GM04503 (cell line): ENCODE measurements at regions not wholly inside any gene's neighbourhood (a gene's known extent, or its start where the extent isn't known, plus 50 kb on each side); places are given as distances from the start of the nearest gene placed in this dataset.
A peak's percentile ranks its signal among the peaks of the same experiment; 100 is the strongest.
"Not testable (repeated sequence)": the region's sequence is repeated elsewhere in the genome, so short reads cannot be mapped to it uniquely, and the experiment has no call there.

Experiments
- DNase-seq: peaks from one replicate; pipeline ENCODE4 v3.0.0-alpha.2; 2012; ENCODE audit warnings: low read depth

DNA sequence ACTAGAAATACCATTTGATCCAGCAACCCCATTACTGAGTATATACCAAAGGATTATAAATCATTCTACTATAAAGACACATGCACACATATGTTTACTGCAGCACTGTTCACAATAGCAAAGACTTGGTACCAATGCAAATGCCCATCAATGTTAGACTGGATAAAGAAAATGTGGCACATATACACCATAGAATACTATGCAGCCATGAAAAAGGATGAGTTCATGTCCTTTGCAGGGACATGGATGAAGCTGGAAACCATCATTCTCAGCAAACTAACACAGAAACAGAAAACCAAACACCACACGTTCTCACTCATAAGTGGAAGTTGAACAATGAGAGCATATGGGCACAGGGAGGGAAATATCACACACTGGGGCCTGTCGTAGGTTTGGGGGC, 106.0 kb downstream of the SPATA18 start:
- not testable (repeated sequence) for DNase-seq

GRCh38 chr4:52157641-52158316, 106.7 kb downstream of the SPATA18 start:
- DNase-seq = no peak

DNA sequence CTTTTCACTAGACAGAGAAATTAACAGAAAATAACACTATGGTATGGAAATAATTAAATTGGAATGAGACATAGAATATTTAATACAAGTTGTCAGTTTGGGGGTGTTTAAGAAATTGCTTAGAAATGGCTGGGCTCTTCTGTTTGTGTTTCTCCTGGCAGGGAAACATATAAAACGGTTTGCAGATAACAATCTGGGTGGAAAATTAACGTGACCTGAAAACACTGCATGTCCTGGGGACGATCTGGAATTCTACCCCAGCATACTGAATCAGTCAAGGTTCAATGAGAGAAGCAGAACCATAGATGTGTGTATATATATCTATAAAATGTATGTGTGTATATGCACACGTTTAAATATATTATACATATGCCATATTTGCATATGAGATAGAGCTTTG, 109.8 kb downstream of the SPATA18 start:
- no peak for DNase-seq

DNA sequence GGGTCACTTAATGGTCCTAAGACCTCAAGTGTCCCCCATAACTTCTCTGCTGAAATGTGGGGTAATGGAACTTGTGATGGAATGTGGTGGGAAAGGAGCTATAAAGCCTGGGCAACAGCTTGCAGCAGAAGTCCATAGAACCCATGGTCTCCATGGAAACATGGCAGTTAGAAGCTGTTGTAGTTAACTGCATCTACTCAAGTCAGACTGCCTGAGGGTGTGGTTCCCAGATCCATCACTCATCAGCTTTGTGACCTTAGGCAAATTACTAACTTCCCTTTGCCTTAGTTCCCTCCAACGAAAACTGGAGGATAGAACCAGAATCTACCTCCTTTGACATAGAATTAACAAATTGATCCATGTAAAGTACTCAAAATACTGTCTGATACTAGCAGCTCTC, 113.0 kb downstream of the SPATA18 start:
- no peak for DNase-seq

DNA sequence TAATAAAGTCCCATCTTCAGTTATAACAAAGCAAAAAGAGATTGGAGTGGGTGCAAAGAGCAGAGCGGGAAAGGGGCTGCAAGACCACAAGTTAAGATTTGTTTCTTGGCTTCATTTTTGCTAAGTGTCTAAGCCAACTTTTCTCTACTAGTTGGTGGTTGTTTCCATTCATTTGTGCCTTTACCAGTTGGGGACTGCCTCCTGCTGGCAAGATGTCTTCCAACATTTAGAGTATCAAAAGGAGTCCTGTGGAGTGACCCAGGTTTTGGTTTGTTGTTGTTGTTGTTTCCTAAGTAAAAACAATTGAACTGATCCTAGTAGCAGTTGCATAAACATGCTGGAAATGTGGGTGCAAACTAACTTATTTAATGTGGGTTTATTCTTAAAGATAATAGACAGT, 121.1 kb downstream of the SPATA18 start:
- no peak for DNase-seq

DNA sequence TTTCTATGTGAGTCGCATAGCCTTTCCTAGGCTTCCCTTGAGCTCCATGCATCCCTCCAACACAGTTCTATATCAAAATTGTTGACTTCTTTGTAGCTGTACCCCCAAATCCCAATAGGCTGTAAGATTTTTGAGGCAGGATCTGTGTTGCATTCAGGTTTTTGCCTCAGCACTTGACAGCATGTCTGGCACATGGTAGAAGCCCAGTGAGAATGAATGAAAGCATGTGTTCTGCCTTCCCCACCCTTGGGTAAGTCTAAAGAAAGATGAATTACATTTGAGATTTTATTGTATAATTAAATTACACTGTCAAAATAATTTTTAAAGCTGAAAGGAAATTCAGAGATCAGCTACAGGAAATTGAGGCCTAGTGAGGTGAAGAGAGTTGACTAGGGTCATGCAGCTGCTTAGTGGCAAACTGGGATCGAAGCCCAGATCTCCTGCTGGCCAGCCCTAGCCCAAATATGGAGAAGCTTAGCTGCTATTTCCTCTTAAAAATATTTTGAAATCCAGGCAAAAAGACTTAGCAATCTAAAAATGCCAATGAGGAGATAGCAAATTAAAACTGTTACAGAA, 122.5 kb downstream of the SPATA18 start:
- DNase-seq = peak; percentile 47

DNA sequence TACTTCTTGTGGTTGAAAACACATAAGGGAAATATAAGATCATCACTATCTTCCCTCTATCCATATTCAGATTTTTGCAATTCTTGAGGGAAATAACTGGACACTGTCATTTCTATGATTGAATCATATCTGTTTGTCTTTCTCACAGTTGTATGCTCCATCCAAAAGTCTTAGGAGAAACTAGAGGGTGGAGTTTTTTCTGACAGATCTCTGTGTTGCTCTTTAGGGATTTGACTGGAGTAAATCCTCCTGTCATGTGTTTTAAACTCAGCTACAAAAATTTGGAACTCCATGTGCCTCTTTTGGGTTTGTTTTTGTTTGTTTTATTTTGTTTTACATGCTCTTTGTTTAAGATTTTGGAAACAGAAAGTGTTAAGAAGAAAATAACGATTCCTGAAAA, 136.5 kb downstream of the SPATA18 start:
- no peak for DNase-seq

DNA sequence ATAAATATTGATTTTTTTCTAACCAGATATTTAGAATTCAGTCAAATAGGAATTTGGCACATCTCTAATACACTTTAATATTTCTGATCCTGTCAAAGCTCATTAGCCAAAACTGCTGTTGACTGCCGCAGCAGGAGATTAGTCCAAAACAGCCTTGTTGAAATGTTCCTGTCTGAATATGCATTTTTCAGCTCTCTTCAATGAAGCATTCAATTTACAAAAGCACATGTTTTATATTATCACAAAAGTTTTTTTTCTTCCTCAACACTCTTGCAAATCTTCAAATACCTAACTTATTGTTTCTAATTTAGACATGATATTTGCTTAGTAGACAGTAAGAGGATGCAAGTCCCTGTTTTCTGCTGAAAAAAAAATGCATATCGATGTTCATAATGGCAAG, 140.9 kb downstream of the SPATA18 start:
- DNase-seq = no peak

DNA sequence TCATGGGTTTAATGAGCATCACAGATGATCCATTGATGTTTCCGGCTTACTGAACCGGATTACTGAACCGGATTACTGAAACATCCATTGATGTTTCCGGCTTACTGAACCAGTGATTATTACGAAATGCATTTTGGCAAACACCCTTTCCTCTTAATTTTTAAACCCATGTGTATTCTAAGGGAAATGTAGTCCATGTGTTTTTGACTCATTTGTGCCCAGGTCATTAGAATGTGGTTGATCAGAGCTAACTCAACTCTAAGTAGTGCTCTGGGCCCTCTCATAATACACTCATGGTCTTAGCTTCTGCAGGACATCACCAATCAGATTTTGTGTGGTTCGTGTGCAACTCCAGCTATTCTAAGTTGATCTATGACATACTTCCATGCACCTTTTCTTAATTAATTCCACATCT, 141.6 kb downstream of the SPATA18 start:
- DNase-seq = no peak

DNA sequence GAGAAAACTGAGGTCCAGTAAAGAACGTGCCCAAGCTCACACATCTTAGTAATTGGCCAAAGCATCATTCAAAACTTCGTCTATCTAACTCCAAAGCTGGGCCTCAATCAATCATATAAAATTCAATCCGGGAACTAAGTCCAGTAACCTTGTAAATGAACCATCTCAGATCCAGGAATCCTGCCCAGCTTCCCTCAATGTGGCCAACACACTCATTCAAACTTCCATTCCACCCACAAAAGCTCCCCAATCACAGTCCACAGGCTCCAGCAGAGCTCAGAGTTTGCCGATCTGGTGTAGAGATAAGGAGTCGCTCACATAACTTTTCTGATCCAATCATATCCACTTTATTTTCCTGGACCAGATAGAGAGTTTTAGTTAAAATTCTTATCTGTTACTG, 144.8 kb downstream of the SPATA18 start:
- no peak for DNase-seq

DNA sequence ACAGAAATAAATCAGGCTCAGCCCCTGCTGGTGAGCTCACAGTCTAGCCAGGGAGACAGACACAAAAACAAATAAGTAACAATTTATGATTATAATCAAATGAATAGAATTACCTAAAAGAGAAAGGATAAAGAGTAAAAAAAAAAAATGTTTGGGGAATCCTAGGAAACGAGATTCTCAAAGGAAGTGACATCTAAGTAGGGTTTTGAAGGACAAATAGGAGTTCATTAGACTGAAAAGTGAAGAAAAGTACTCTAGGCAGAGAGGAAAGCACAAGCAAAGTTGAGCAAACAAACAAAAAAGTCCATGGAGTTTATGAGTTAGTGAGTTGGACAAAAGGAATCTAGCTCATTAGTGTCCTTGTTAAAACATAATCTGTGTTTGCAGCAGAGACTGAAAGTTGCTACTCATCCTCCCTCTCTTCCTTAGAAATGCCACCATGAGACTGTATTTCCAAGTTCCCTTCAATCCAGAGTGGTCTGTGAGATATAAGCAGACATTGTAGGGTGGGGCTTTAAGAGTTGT, 145.6 kb downstream of the SPATA18 start:
- no peak for DNase-seq

DNA sequence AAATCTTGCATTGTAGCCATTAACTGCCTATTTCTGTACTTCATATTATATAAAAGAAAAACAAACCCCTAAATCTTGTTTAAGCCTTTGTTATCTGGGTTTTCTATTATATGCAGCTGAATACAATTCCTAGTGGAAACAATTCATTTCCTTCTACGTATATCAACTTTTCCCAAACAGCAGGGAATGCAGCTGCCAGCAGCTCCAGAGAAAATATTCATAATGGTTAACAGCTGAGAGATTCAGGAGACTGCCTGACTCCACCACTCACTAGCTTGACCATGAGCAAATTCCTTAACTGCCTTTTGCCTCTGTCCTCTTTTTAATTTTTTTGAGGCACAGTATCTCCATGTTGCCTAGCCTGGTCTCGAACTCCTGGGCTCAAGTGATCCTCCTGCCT, 146.2 kb downstream of the SPATA18 start:
- no peak for DNase-seq

DNA sequence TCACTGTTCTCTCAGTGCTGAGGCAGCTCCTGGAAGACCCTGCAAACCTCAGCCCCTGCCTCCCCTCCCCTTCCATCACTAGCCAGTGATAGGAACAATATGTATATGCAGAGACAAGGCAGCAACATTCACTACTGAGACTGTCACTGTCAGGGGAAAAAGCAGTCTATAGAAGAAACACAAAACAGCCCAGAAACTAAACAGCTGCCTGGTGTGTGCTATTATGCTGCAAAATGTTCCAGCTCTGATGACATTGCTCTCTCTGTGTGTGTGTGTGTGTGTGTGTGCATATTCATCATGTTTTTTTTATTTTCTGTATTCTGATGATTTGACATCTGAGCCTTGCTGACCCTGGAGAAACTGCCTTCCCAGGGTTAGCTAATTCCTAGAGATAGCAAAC, 147.2 kb downstream of the SPATA18 start:
- no peak for DNase-seq

DNA sequence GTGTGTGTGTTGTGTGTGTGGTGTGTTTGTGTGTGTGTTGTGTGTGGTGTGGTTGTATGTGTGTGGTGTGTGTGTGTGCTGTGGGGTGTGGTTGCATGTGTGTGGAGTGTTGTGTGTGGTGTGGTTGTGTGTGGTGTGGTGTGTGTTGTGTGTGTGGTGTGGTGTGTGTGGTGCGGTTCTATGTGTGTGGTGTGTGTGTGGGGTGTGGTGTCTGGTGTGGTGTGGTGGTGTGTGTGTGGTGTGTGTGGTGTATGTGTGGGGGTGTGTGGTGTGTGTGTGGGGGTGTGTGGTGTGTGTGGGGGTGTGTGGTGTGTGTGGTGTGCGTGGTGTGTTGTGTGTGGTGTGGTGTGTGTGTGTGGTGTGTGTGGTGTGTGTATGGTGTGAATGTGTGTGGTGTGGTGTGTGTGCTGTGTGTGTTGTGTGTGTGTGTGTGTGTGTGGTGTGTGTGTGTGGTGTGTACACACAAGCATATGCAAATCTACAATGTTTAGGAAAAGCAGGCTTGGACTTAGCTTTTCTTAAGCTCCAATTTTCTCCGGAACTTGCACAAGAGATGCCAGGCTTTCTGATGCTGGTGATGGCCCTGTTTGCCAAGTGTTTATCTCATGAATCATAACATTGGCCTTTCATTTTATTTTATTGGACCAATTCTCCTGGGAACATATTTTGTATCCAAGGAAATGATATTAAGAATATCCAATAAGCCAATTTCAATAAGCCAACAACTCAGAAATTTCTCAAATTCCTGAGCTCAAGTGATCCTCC, 148.7 kb downstream of the SPATA18 start:
- peak; percentile 78 for DNase-seq

DNA sequence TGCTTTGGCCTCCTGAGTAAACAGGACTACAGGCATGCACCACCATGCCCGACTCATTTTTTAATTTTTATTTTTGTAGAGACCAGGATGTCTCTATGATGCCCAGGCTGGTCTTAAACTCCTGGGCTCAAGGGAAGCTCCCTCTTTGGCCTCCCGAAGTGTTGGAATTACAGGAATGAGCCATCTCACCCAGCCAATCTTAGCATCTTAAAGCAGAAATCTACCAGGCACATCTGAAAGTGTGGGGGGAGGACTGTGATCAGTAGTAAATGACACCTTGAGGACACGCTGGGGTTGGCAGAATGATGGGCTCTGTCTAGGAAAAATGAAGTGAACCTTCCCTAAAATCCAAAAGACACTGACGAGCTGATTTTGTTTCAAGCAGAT, 149.2 kb downstream of the SPATA18 start:
- DNase-seq = no peak

- DNase-seq = no peak
Measured at GRCh38 chr4:52201715-52202114, 150.6 kb downstream of the SPATA18 start.

DNA sequence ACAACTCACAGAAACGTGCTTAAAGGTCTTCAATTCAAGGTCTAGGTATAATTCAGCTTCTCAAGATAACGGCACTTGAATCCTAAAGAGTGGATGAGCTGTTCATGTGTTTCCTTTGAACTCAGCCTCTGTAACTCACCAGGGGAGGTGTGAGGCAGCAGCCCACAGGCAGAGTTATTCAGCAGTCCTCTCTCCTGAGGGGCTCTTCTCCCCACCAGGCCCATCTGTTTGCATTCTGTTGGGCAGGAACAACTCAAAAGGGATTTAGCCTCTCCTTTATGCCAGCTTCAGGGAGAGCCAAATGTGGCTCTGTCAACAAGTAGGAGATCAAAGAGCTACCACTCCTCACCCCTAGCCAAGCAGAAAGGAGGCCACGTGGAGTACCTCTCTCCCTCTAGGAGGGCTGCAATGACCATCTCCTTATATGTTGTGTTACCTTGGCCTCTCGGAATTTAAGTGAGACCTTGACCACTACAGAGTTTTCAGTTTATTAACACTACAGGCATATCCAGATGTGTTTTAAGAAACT, 151.2 kb downstream of the SPATA18 start:
- no peak for DNase-seq

GRCh38 chr4:52202931-52203330, 151.8 kb downstream of the SPATA18 start:
- DNase-seq = no peak

- DNase-seq = no peak
Measured at GRCh38 chr4:52203351-52203750, 152.2 kb downstream of the SPATA18 start.

- DNase-seq = no peak
Measured at GRCh38 chr4:52204921-52205320, 153.8 kb downstream of the SPATA18 start.

DNA sequence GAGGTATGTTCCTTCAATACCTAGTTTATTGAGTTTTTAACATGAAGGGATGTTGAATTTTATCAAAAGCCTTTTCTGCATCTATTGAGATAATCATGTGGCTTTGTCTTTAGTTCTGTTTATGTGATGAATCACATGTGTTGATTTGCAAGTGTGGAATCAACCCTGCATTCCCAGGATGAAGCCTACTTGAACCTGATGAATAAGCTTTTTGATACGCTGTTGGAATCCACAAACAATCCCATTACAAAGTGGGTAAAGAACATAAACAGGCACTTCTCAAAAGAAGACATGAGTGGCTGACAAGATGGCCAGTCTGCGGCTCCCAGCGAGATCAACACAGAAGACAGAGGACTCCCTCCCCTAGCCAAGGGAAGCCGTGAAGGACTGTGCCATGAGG, 156.0 kb downstream of the SPATA18 start:
- not testable (repeated sequence) for DNase-seq

DNA sequence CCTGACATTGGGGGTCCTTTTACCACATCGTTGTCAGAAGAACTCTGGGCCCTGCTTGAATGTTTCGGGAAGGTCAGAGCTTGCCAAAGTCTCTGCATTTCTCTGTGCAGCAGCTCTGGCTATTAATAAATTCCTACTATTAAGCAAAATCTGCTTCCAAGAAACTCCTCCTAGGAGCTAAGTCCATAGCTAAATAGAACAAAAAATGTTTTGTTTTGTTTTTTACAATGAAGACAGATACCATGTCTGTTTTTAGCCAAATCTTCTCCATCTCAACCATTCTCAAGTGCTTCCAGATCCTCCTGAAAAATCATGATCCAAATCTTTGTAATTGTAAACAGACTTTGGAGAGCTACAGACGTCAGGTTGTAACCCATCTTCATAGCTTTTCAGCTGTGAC, 161.6 kb downstream of the SPATA18 start:
- DNase-seq = no peak

GRCh38 chr4:52231526-52231925, 180.4 kb downstream of the SPATA18 start:
- DNase-seq = no peak
